T-cell (primary cell): ENCODE measurements at regions not wholly inside any gene's neighbourhood (a gene's known extent, or its start where the extent isn't known, plus 50 kb on each side); places are given as distances from the start of the nearest gene placed in this dataset.

Experiments
- ATAC-seq, 4 experiments: fragments of 200-7000 bp in 3 of 4; fragments of 150-1000 bp in 1 of 4; cut with Tn5 transposase; replicated peaks in 1 of 4; 1 replicate in 3 of 4; 2 replicates in 1 of 4; pipeline ENCODE4 v1.10.0; 2021; ENCODE audit warnings: moderate library complexity in 3 of 4, mild to moderate bottlenecking in 2 of 4, moderate number of reproducible peaks in 1 of 4
- CTCF ChIA-PET, 2 donors: fragments of 300-600 bp; sonication (Branson Sonifier 250); formaldehyde crosslinking; loops; one replicate each; lab custom pipeline; 2022; ENCODE audit warnings: antibody characterized with exemption in 2 of 2; lab: Charles Lee
- POLR2A ChIA-PET, 2 donors: fragments of 300-600 bp; sonication (Branson Sonifier 250); formaldehyde crosslinking; loops; one replicate each; lab custom pipeline; 2022; ENCODE audit warnings: antibody characterized with exemption in 2 of 2; lab: Charles Lee
- DNase-seq, 35 experiments: peaks; one replicate each; pipeline versions ENCODE4 v3.0.0 to v3.0.0-alpha.2; 2013 to 2023
- H3K27ac ChIP-seq: one replicate; pipeline ENCODE4 v1.5.1; 2013; ENCODE audit warnings: low read length
- H3K27me3 ChIP-seq, 2 experiments: replicated peaks in 1 of 2; 1 replicate in 1 of 2; 2 replicates in 1 of 2; pipeline versions ENCODE4 v1.6.1 to v1.7.0; 2013; ENCODE audit warnings: low read length in 1 of 2, mixed read lengths in 1 of 2; ENCODE audit not compliant: control insufficient read depth in 2 of 2, insufficient read depth in 2 of 2; ENCODE audit errors: extremely low read depth in 1 of 2
- H3K36me3 ChIP-seq, 2 donors: 1 replicate in 1 of 2; 2 replicates in 1 of 2; pipeline versions ENCODE4 v1.6.1 to v1.7.0; 2013; ENCODE audit warnings: low read length in 1 of 2; ENCODE audit not compliant: control insufficient read depth in 2 of 2, insufficient read depth in 1 of 2; ENCODE audit errors: extremely low read depth in 1 of 2
- H3K4me1 ChIP-seq, 2 experiments: 1 replicate in 1 of 2; 2 replicates in 1 of 2; pipeline versions ENCODE4 v1.6.1 to v1.7.0; 2013; ENCODE audit warnings: low read length in 2 of 2, mixed read lengths in 1 of 2; ENCODE audit not compliant: insufficient read depth in 2 of 2, control insufficient read depth in 1 of 2; ENCODE audit errors: extremely low read depth in 1 of 2
- H3K4me3 ChIP-seq, 2 donors: 1 replicate in 1 of 2; 2 replicates in 1 of 2; pipeline versions ENCODE4 v1.5.1 to v1.7.0; 2013; ENCODE audit warnings: mild to moderate bottlenecking in 2 of 2, low read length in 1 of 2, moderate library complexity in 1 of 2; ENCODE audit not compliant: control insufficient read depth in 1 of 2; ENCODE audit errors: extremely low read depth in 1 of 2
- H3K9me3 ChIP-seq: 2 replicates; pipeline ENCODE4 v1.7.0; 2013
- H3K27ac Mint-ChIP-seq, 2 donors: one replicate each; pipeline ENCODE4 v1.8.0; 2020 to 2021; ENCODE audit warnings: mild to moderate bottlenecking in 2 of 2, mixed read lengths in 2 of 2
- H3K27me3 Mint-ChIP-seq, 2 donors: one replicate each; pipeline ENCODE4 v1.8.0; 2021 to 2022; ENCODE audit warnings: mixed read lengths in 2 of 2
- H3K36me3 Mint-ChIP-seq: one replicate; pipeline ENCODE4 v1.8.0; 2021; ENCODE audit warnings: mixed read lengths
- H3K4me1 Mint-ChIP-seq, 3 donors: one replicate each; pipeline ENCODE4 v1.8.0; 2020 to 2022; ENCODE audit warnings: mixed read lengths in 3 of 3, mild to moderate bottlenecking in 1 of 3
- H3K4me3 Mint-ChIP-seq, 3 donors: one replicate each; pipeline ENCODE4 v1.8.0; 2020 to 2022; ENCODE audit warnings: mild to moderate bottlenecking in 3 of 3, mixed read lengths in 3 of 3, moderate library complexity in 3 of 3
- H3K9me3 Mint-ChIP-seq, 3 donors: one replicate each; pipeline ENCODE4 v1.8.0; 2020 to 2022; ENCODE audit warnings: mixed read lengths in 3 of 3
- WGBS: methylation state at CpG from one replicate; pipeline ENCODE4 v1.1.5; 2013; ENCODE audit warnings: missing lambda C conversion rate; ENCODE audit not compliant: insufficient coverage; 5-methylcytosine and 5-hydroxymethylcytosine counted together

- Histone ChIP-seq H3K4me3 (no peak overlapping the region), H3K9me3 (no peaks in the 10 kb centered on the region), H3K36me3 (no peaks in the 10 kb centered on the region), H3K27ac (no peak overlapping the region), H3K4me1 (no peaks in the 10 kb centered on the region), H3K27me3 (no peaks in the 10 kb centered on the region)
- Mint-ChIP-seq H3K9me3 (peaks cover 3 to 10% (median 6%) of the 10 kb centered on the region in 3 donors), H3K4me3 (no peak overlapping the region), H3K27ac (no peak overlapping the region), H3K4me1 (no peaks in the 10 kb centered on the region), H3K27me3 (no peaks in the 10 kb centered on the region), H3K36me3 (no peaks in the 10 kb centered on the region)
- POLR2A ChIA-PET: no interaction called here
- ATAC-seq (no peak), DNase-seq (no peak)
- WGBS: 83% methylated on average over 1 of the region's 3 CpGs
- CTCF ChIA-PET: no interaction called here
These were observed 178.4 kb upstream of the CDH20 start for GRCh38 chr18:61154866-61155265.

GRCh38 chr18:61155586-61155985, 177.6 kb upstream of the CDH20 start:
- no peak overlapping the region for H3K27ac Mint-ChIP-seq
- ATAC-seq (no peak), DNase-seq (no peak)
- Histone ChIP-seq H3K4me1 (no peaks in the 10 kb centered on the region), H3K36me3 (no peaks in the 10 kb centered on the region), H3K9me3 (no peaks in the 10 kb centered on the region), H3K4me3 (no peak overlapping the region), H3K27me3 (no peaks in the 10 kb centered on the region), H3K27ac (no peak overlapping the region)
- CTCF ChIA-PET: no interaction called here
- H3K4me1 Mint-ChIP-seq: no peaks in the 10 kb centered on the region
- H3K9me3 Mint-ChIP-seq: peaks cover 3 to 10% (median 6%) of the 10 kb centered on the region in 3 donors
- H3K36me3 Mint-ChIP-seq: no peaks in the 10 kb centered on the region
- no peaks in the 10 kb centered on the region for H3K27me3 Mint-ChIP-seq
- WGBS: no CpG with 5 or more reads among the region's 3 CpGs
- POLR2A ChIA-PET: no interaction called here
- H3K4me3 Mint-ChIP-seq: no peak overlapping the region

- POLR2A ChIA-PET: no interaction called here
- 88% methylated on average over 3 of the region's 6 CpGs for WGBS
- no peaks in the 10 kb centered on the region for H3K27me3 Mint-ChIP-seq
- CTCF ChIA-PET: interaction anchor here in 1 of 2 donors (1.0 kb wide), 1 partner anchor 13 kb away, joined by 3 read pairs; no protein-coding TSS in a partner anchor
- ATAC-seq (no peak), DNase-seq (no peak)
- no peaks in the 10 kb centered on the region for H3K36me3 ChIP-seq
- no peak overlapping the region for H3K4me3 Mint-ChIP-seq
- H3K36me3 Mint-ChIP-seq: no peaks in the 10 kb centered on the region
- no peaks in the 10 kb centered on the region for H3K9me3 ChIP-seq
- no peaks in the 10 kb centered on the region for H3K4me1 Mint-ChIP-seq
- H3K27ac ChIP-seq: no peak overlapping the region
- no peak overlapping the region for H3K27ac Mint-ChIP-seq
- H3K27me3 ChIP-seq: no peaks in the 10 kb centered on the region
- no peaks in the 10 kb centered on the region for H3K4me1 ChIP-seq
- no peak overlapping the region for H3K4me3 ChIP-seq
- H3K9me3 Mint-ChIP-seq: peaks cover 3 to 6% (median 5%) of the 10 kb centered on the region in 3 donors
These were observed 175.8 kb upstream of the CDH20 start for GRCh38 chr18:61157451-61157850.

GRCh38 chr18:61159246-61159645, 174.0 kb upstream of the CDH20 start:
- CTCF ChIA-PET: no interaction called here
- H3K4me1 ChIP-seq: no peaks in the 10 kb centered on the region
- no peaks in the 10 kb centered on the region for H3K4me1 Mint-ChIP-seq
- no peaks in the 10 kb centered on the region for H3K36me3 Mint-ChIP-seq
- no peak overlapping the region for H3K4me3 Mint-ChIP-seq
- peaks cover 2 to 6% (median 5%) of the 10 kb centered on the region in 3 donors for H3K9me3 Mint-ChIP-seq
- DNase-seq (no peak), ATAC-seq (no peak)
- 64% methylated on average over 3 of the region's 4 CpGs for WGBS
- H3K27me3 ChIP-seq: no peaks in the 10 kb centered on the region
- no peak overlapping the region for H3K4me3 ChIP-seq
- POLR2A ChIA-PET: no interaction called here
- H3K36me3 ChIP-seq: no peaks in the 10 kb centered on the region
- H3K27ac ChIP-seq: no peak overlapping the region
- H3K27me3 Mint-ChIP-seq: no peaks in the 10 kb centered on the region
- no peak overlapping the region for H3K27ac Mint-ChIP-seq
- no peaks in the 10 kb centered on the region for H3K9me3 ChIP-seq

GRCh38 chr18:61164321-61164720, 168.9 kb upstream of the CDH20 start:
- H3K27me3 Mint-ChIP-seq: no peaks in the 10 kb centered on the region
- ChIA-PET POLR2A (no interaction called here), CTCF (no interaction called here)
- H3K27ac Mint-ChIP-seq: no peak overlapping the region
- no peak overlapping the region for H3K27ac ChIP-seq
- WGBS: 20% methylated on average over 1 of the region's 1 CpG
- H3K9me3 ChIP-seq: no peaks in the 10 kb centered on the region
- peaks cover 0 to 14% (median 12%) of the 10 kb centered on the region in 3 donors for H3K9me3 Mint-ChIP-seq
- H3K27me3 ChIP-seq: no peaks in the 10 kb centered on the region
- no peaks in the 10 kb centered on the region for H3K4me1 Mint-ChIP-seq
- no peaks in the 10 kb centered on the region for H3K4me1 ChIP-seq
- H3K4me3 ChIP-seq: no peak overlapping the region
- H3K36me3 ChIP-seq: no peaks in the 10 kb centered on the region
- no peak overlapping the region for H3K4me3 Mint-ChIP-seq
- DNase-seq: no peak
- no peaks in the 10 kb centered on the region for H3K36me3 Mint-ChIP-seq
- ATAC-seq: no peak

- no peaks in the 10 kb centered on the region for H3K27me3 Mint-ChIP-seq
- Histone ChIP-seq H3K4me3 (no peak overlapping the region), H3K27me3 (no peaks in the 10 kb centered on the region), H3K4me1 (no peaks in the 10 kb centered on the region), H3K27ac (no peak overlapping the region), H3K36me3 (no peaks in the 10 kb centered on the region), H3K9me3 (no peaks in the 10 kb centered on the region)
- H3K9me3 Mint-ChIP-seq: peaks cover 5 to 17% (median 12%) of the 10 kb centered on the region in 3 donors
- no peak overlapping the region for H3K27ac Mint-ChIP-seq
- no peak overlapping the region for H3K4me3 Mint-ChIP-seq
- ChIA-PET CTCF (no interaction called here), POLR2A (no interaction called here)
- DNase-seq (no peak), ATAC-seq (no peak)
- no peaks in the 10 kb centered on the region for H3K36me3 Mint-ChIP-seq
- H3K4me1 Mint-ChIP-seq: no peaks in the 10 kb centered on the region
- WGBS: no CpG with 5 or more reads among the region's 1 CpG
These were observed 165.3 kb upstream of the CDH20 start for GRCh38 chr18:61167902-61168301.

GRCh38 chr18:61169386-61169785, 163.8 kb upstream of the CDH20 start:
- no peaks in the 10 kb centered on the region for H3K27me3 ChIP-seq
- no peak overlapping the region for H3K27ac ChIP-seq
- Mint-ChIP-seq H3K27ac (no peak overlapping the region), H3K4me1 (no peaks in the 10 kb centered on the region), H3K4me3 (no peak overlapping the region), H3K9me3 (peaks cover 5 to 16% (median 14%) of the 10 kb centered on the region in 3 donors), H3K36me3 (no peaks in the 10 kb centered on the region), H3K27me3 (no peaks in the 10 kb centered on the region)
- no peak overlapping the region for H3K4me3 ChIP-seq
- H3K36me3 ChIP-seq: no peaks in the 10 kb centered on the region
- ChIA-PET CTCF (no interaction called here), POLR2A (no interaction called here)
- H3K4me1 ChIP-seq: no peaks in the 10 kb centered on the region
- ATAC-seq (no peak), DNase-seq (no peak)
- 100% methylated on average over 2 of the region's 4 CpGs for WGBS
- H3K9me3 ChIP-seq: no peaks in the 10 kb centered on the region
